HL-60 (cell line): ENCODE measurements at regions not wholly inside any gene's neighbourhood (a gene's known extent, or its start where the extent isn't known, plus 50 kb on each side); places are given as distances from the start of the nearest gene placed in this dataset.

Experiments used
- POLR2AphosphoS5 ChIP-seq: IDR thresholded peaks from 2 replicates; pipeline ENCODE4 v1.6.1; 2012; ENCODE audit warnings: low read depth
- REST ChIP-seq: IDR thresholded peaks from 2 replicates; pipeline ENCODE4 v1.6.1; 2012; ENCODE audit warnings: low read depth; ENCODE audit not compliant: insufficient replicate concordance
- SPI1 ChIP-seq: IDR thresholded peaks from 2 replicates; pipeline ENCODE4 v1.6.1; 2012; ENCODE audit warnings: low read depth, mild to moderate bottlenecking, borderline replicate concordance
- TF ChIP-seq, protein P1 (sequence below): IDR thresholded peaks from one replicate; pipeline ENCODE4 v1.5.1; 2011; ENCODE audit warnings: low read length, control low read depth, inconsistent platforms; ENCODE audit not compliant: insufficient read depth

DNA sequence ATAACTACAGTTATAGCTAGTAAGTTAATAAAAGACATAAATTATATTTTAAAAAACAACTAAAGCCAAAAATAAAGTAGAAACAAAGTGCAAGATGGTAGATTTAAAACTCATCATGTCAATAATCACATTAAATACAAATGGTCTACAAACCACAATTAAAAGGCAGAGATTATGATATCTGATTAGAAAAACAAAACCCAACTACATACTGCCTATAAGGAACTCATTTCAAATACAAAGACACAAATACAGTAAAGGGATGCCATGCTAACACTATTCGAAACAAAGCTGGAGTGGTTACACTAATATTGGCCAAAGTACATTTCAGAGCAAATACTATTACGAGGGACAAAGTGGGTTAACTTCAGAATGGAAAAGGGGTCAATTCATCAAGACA, 426.5 kb downstream of the SHQ1 start:
- TF ChIP-seq REST (no peak), POLR2AphosphoS5 (no peak), SPI1 (no peak)
- TF ChIP-seq, protein P1, sequence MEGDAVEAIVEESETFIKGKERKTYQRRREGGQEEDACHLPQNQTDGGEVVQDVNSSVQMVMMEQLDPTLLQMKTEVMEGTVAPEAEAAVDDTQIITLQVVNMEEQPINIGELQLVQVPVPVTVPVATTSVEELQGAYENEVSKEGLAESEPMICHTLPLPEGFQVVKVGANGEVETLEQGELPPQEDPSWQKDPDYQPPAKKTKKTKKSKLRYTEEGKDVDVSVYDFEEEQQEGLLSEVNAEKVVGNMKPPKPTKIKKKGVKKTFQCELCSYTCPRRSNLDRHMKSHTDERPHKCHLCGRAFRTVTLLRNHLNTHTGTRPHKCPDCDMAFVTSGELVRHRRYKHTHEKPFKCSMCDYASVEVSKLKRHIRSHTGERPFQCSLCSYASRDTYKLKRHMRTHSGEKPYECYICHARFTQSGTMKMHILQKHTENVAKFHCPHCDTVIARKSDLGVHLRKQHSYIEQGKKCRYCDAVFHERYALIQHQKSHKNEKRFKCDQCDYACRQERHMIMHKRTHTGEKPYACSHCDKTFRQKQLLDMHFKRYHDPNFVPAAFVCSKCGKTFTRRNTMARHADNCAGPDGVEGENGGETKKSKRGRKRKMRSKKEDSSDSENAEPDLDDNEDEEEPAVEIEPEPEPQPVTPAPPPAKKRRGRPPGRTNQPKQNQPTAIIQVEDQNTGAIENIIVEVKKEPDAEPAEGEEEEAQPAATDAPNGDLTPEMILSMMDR, result no peak
